Esophagus squamous epithelium (tissue), 5 donors: ENCODE measurements at regions not wholly inside any gene's neighbourhood (a gene's known extent, or its start where the extent isn't known, plus 50 kb on each side); places are given as distances from the start of the nearest gene placed in this dataset.
A peak's percentile ranks its signal among the peaks of the same experiment; 100 is the strongest.

Experiments used
- DNase-seq: peaks from one replicate; lab custom pipeline; 2025; lab: John Stamatoyannopoulos, UW
- H3K27ac ChIP-seq, 4 donors: fragments of 200-600 bp; sonication (generic); one replicate each; pipeline ENCODE4 v1.5.1; 2016 to 2019; ENCODE audit warnings: mild to moderate bottlenecking in 1 of 4
- H3K27me3 ChIP-seq, 4 donors: fragments of 200-600 bp; sonication (generic); 1 replicate in 3 of 4; 2 replicates in 1 of 4; pipeline versions ENCODE4 v1.5.1 to v1.6.0; 2017 to 2021; ENCODE audit warnings: antibody characterized with exemption in 1 of 4
- H3K36me3 ChIP-seq, 3 donors: fragments of 200-600 bp; sonication (generic); one replicate each; pipeline ENCODE4 v1.5.1; 2016 to 2019
- H3K4me1 ChIP-seq, 3 donors: fragments of 200-600 bp; sonication (generic); one replicate each; pipeline ENCODE4 v1.5.1; 2017 to 2019
- H3K4me3 ChIP-seq, 4 donors: fragments of 200-600 bp; sonication (generic); 1 replicate in 3 of 4; 2 replicates in 1 of 4; pipeline ENCODE4 v1.5.1; 2016 to 2019; ENCODE audit warnings: mild to moderate bottlenecking in 2 of 4, moderate library complexity in 1 of 4
- H3K9me3 ChIP-seq, 3 donors: fragments of 200-600 bp; sonication (generic); one replicate each; pipeline ENCODE4 v1.5.1; 2016 to 2019
- CTCF ChIP-seq, 6 experiments: fragments of 450-650 bp in 4 of 6; fragments of 200-600 bp in 2 of 6; sonication (generic) in 2 of 6; IDR thresholded peaks; one replicate each; pipeline ENCODE4 v1.5.1; 2016 to 2019; ENCODE audit warnings: antibody characterized with exemption in 6 of 6, mild to moderate bottlenecking in 4 of 6, moderate library complexity in 4 of 6
- POLR2A ChIP-seq, 4 donors: fragments of 450-650 bp; IDR thresholded peaks; one replicate each; pipeline ENCODE4 v1.6.1; 2017; ENCODE audit warnings: antibody characterized with exemption in 4 of 4, mild to moderate bottlenecking in 4 of 4, moderate library complexity in 3 of 4
- WGBS, 2 donors: methylation state at CpG; one replicate each; pipeline ENCODE4 v1.1.5; 2018; 5-methylcytosine and 5-hydroxymethylcytosine counted together
- intact Hi-C: fragments of 100-400 bp; cut with DNase I; formaldehyde crosslinking; loops from one replicate; pipeline ENCODE4 v1.15.0; 2022
- donor health status: DM: yes; HTN: yes; CAD: no.

GRCh38 chr5:153900703-153901395, 137.9 kb downstream of the FAM114A2 start:
- intact Hi-C loops, result no loop called here
- TF ChIP-seq CTCF (IDR thresholded peaks at IDR 0.05), result no peak
- no peak for TF ChIP-seq POLR2A (IDR thresholded peaks at IDR 0.05)
- Histone ChIP-seq H3K27me3 (no peaks in the 10 kb centered on the region), H3K27ac (peak overlapping the region in 3 of 4 donors; percentile 16 to 76 (median 38)), H3K4me3 (no peak overlapping the region), H3K4me1 (no peaks in the 10 kb centered on the region), H3K36me3 (no peaks in the 10 kb centered on the region), H3K9me3 (no peaks in the 10 kb centered on the region)
- 39 to 44% methylated on average over 3 of the region's 3 CpGs for WGBS, 2 donors
- no peak for DNase-seq

- H3K27me3 ChIP-seq, result no peaks in the 10 kb centered on the region
- no peaks in the 10 kb centered on the region for H3K4me1 ChIP-seq
- no peak overlapping the region for H3K4me3 ChIP-seq
- no peak for DNase-seq
- intact Hi-C loops, result no loop called here
- WGBS, 2 donors, result 71 to 72% methylated on average over 4 of the region's 4 CpGs
- H3K9me3 ChIP-seq, result no peaks in the 10 kb centered on the region
- TF ChIP-seq CTCF (IDR thresholded peaks at IDR 0.05) (no peak), POLR2A (IDR thresholded peaks at IDR 0.05) (no peak)
- H3K27ac ChIP-seq, result peak overlapping the region in 1 of 4 donors; percentile 23
- H3K36me3 ChIP-seq, result no peaks in the 10 kb centered on the region
These were observed 139.0 kb downstream of the FAM114A2 start for GRCh38 chr5:153899746-153900145.

- DNase-seq, result no peak
- no peaks in the 10 kb centered on the region for H3K36me3 ChIP-seq
- no peaks in the 10 kb centered on the region for H3K9me3 ChIP-seq
- H3K4me3 ChIP-seq, result no peak overlapping the region
- intact Hi-C loops, result no loop called here
- no peak overlapping the region for H3K27ac ChIP-seq
- no peaks in the 10 kb centered on the region for H3K27me3 ChIP-seq
- no peaks in the 10 kb centered on the region for H3K4me1 ChIP-seq
- TF ChIP-seq POLR2A (IDR thresholded peaks at IDR 0.05) (no peak), CTCF (IDR thresholded peaks at IDR 0.05) (no peak)
These were observed 142.0 kb downstream of the FAM114A2 start for GRCh38 chr5:153896701-153897100.

GRCh38 chr5:153896117-153896516, 142.6 kb downstream of the FAM114A2 start:
- no peaks in the 10 kb centered on the region for H3K9me3 ChIP-seq
- no peak overlapping the region for H3K4me3 ChIP-seq
- WGBS, 2 donors, result 56 to 68% methylated on average over 2 of the region's 2 CpGs
- H3K27me3 ChIP-seq, result no peaks in the 10 kb centered on the region
- H3K36me3 ChIP-seq, result no peaks in the 10 kb centered on the region
- no peak overlapping the region for H3K27ac ChIP-seq
- no peak for DNase-seq
- TF ChIP-seq POLR2A (IDR thresholded peaks at IDR 0.05) (no peak), CTCF (IDR thresholded peaks at IDR 0.05) (no peak)
- no peaks in the 10 kb centered on the region for H3K4me1 ChIP-seq
- intact Hi-C loops, result no loop called here

- WGBS, 2 donors, result 58 to 74% methylated on average over 3 of the region's 3 CpGs
- Histone ChIP-seq H3K27me3 (no peaks in the 10 kb centered on the region), H3K27ac (no peak overlapping the region), H3K4me1 (no peaks in the 10 kb centered on the region), H3K9me3 (no peaks in the 10 kb centered on the region), H3K4me3 (no peak overlapping the region), H3K36me3 (no peaks in the 10 kb centered on the region)
- DNase-seq, result no peak
- no peak for TF ChIP-seq CTCF (IDR thresholded peaks at IDR 0.05)
- TF ChIP-seq POLR2A (IDR thresholded peaks at IDR 0.05), result no peak
- intact Hi-C loops, result no loop called here
These were observed 143.4 kb downstream of the FAM114A2 start for GRCh38 chr5:153895266-153895665.
